Effector memory CD8-positive, alpha-beta T cell (primary cell): ENCODE measurements at regions not wholly inside any gene's neighbourhood (a gene's known extent, or its start where the extent isn't known, plus 50 kb on each side); places are given as distances from the start of the nearest gene placed in this dataset.
"Not testable (repeated sequence)": the region's sequence is repeated elsewhere in the genome, so short reads cannot be mapped to it uniquely, and the experiment has no call there.

Experiments used
- ATAC-seq: fragments of 150-1000 bp; cut with Tn5 transposase; replicated peaks from 2 replicates; pipeline ENCODE4 v1.10.0; 2021; ENCODE audit warnings: mild to moderate bottlenecking, moderate library complexity
- DNase-seq, 3 experiments: peaks; one replicate each; pipeline ENCODE4 v3.0.0; 2021
- H3K27ac Mint-ChIP-seq, 2 donors: one replicate each; pipeline ENCODE4 v1.8.0; 2022; ENCODE audit warnings: mild to moderate bottlenecking in 2 of 2, mixed read lengths in 2 of 2, moderate library complexity in 2 of 2
- H3K27me3 Mint-ChIP-seq, 2 donors: one replicate each; pipeline ENCODE4 v1.8.0; 2022; ENCODE audit warnings: mixed read lengths in 2 of 2
- H3K36me3 Mint-ChIP-seq: one replicate; pipeline ENCODE4 v1.8.0; 2022; ENCODE audit warnings: mild to moderate bottlenecking, moderate library complexity, mixed read lengths; ENCODE audit not compliant: insufficient read depth
- H3K4me1 Mint-ChIP-seq, 2 donors: one replicate each; pipeline ENCODE4 v1.8.0; 2022; ENCODE audit warnings: low read depth in 2 of 2, mixed read lengths in 2 of 2
- H3K4me3 Mint-ChIP-seq, 2 donors: one replicate each; pipeline ENCODE4 v1.8.0; 2022; ENCODE audit warnings: mild to moderate bottlenecking in 2 of 2, mixed read lengths in 2 of 2, moderate library complexity in 2 of 2
- H3K9me3 Mint-ChIP-seq, 2 donors: one replicate each; pipeline ENCODE4 v1.8.0; 2022; ENCODE audit warnings: mixed read lengths in 2 of 2

- H3K27ac Mint-ChIP-seq, result no peak overlapping the region
- H3K4me3 Mint-ChIP-seq, result peak overlapping the region in 1 of 2 donors; percentile 8
- H3K36me3 Mint-ChIP-seq, result no peaks in the 10 kb centered on the region
- H3K9me3 Mint-ChIP-seq, result no peaks in the 10 kb centered on the region
- no peak for ATAC-seq
- DNase-seq, result no peak
- H3K27me3 Mint-ChIP-seq, result peaks cover 42 to 57% of the 10 kb centered on the region in 2 donors
- peaks cover 2 to 3% of the 10 kb centered on the region in 2 donors for H3K4me1 Mint-ChIP-seq
Observed at GRCh38 chr15:78708713-78709260, 67.8 kb upstream of the CHRNB4 start.

DNA sequence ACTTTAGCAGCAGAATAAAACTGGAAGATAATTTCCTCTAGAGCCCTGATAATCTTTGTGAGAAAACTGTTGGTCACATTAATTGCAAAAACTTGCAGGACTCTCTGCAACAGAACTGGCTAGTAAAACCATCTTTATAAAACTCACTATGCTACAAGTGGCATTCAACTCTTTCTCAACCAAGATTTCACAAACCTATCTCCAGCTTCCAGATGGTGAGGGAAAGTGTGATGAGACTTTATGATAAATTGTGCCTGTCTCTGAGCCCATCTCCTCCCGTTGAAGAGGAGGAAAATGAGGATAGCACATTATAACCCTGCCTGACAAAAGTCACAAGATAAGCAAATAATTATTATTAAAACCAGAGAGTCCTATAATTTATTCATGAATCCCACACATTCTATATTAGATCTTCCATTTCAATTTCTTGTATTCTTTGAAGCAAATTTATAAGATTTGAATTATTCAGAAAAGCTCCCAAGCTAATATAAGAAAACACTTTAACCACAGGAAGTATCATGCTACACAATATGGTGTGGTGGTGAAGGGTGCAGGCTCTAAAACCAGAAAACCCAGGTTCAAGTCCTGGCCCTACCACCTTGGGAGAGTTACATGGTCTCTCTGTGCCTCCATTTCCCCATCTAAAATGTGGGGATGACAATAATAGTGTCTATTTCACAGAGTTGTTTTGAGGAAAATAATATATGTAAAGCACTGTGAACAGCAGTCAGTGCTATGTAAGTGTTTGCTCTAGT lies 65.6 kb upstream of the CHRNB4 start:
- peaks cover 51 to 67% of the 10 kb centered on the region in 2 donors for H3K27me3 Mint-ChIP-seq
- H3K4me3 Mint-ChIP-seq, DNase-seq, H3K9me3 Mint-ChIP-seq, H3K4me1 Mint-ChIP-seq, H3K27ac Mint-ChIP-seq, ATAC-seq, H3K36me3 Mint-ChIP-seq: not testable (repeated sequence)

GRCh38 chr15:78703334-78704056 lies 62.5 kb upstream of the CHRNB4 start:
- H3K4me1 Mint-ChIP-seq, H3K27ac Mint-ChIP-seq, DNase-seq, H3K36me3 Mint-ChIP-seq, H3K9me3 Mint-ChIP-seq, ATAC-seq, H3K4me3 Mint-ChIP-seq: not testable (repeated sequence)
- H3K27me3 Mint-ChIP-seq, result peaks cover 47 to 77% of the 10 kb centered on the region in 2 donors

DNA sequence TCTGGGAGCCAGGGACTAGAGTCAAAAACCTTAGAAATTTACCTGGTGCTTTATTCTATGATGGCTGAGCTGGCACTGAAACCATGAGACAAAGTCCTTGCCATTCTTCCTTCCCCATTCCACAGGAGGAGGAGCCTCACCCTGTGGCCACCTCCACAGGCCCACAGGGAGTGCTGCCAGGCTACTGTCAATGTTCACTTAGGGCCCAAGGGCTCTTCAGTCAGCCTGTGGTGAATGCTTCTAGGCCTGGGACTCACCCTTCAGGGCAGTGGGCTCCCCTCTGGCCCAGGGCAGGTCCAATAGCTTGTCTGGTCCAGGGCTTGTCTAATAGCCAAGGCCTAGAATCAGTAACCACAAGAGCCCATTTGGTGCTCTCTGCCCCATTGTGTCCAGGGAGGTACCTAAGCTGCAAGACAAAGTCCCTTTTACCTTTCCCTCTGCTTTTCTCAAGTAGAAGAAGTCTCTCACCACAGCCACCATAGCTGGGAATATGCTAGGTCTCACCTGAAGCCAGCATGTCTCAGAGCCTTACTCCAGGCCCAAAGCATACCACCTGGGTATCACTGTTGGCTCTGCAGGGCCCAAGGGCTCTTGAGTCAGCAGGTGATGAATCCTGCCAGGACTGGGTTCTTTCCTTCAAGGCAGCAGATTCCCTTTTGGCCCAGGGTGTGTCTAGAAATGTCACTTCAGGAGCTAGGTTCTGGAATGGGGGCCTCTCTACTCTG lies 61.8 kb upstream of the CHRNB4 start:
- H3K9me3 Mint-ChIP-seq, result no peaks in the 10 kb centered on the region
- no peaks in the 10 kb centered on the region for H3K36me3 Mint-ChIP-seq

GRCh38 chr15:78697449-78697848 lies 56.4 kb upstream of the CHRNB4 start:
- H3K36me3 Mint-ChIP-seq, result no peaks in the 10 kb centered on the region
- H3K27ac Mint-ChIP-seq, result no peak overlapping the region
- H3K4me1 Mint-ChIP-seq, result no peaks in the 10 kb centered on the region
- peaks cover 15 to 36% of the 10 kb centered on the region in 2 donors for H3K27me3 Mint-ChIP-seq
- DNase-seq (no peak), ATAC-seq (no peak)
- H3K9me3 Mint-ChIP-seq, result no peaks in the 10 kb centered on the region
- no peak overlapping the region for H3K4me3 Mint-ChIP-seq

More for the DNA sequence above, 61.8 kb upstream of the CHRNB4 start:
- H3K4me3 Mint-ChIP-seq, result no peak overlapping the region
- H3K27ac Mint-ChIP-seq, result no peak overlapping the region
- peaks cover 43 to 70% of the 10 kb centered on the region in 2 donors for H3K27me3 Mint-ChIP-seq
- H3K4me1 Mint-ChIP-seq, result no peaks in the 10 kb centered on the region
- DNase-seq (no peak), ATAC-seq (no peak)

- no peak for DNase-seq
- Mint-ChIP-seq H3K4me1 (no peaks in the 10 kb centered on the region), H3K4me3 (no peak overlapping the region), H3K27me3 (peaks cover 5 to 35% of the 10 kb centered on the region in 2 donors), H3K27ac (no peak overlapping the region), H3K36me3 (no peaks in the 10 kb centered on the region), H3K9me3 (no peaks in the 10 kb centered on the region)
- ATAC-seq, result no peak
Observed at GRCh38 chr15:78696436-78696835, 55.4 kb upstream of the CHRNB4 start.

DNA sequence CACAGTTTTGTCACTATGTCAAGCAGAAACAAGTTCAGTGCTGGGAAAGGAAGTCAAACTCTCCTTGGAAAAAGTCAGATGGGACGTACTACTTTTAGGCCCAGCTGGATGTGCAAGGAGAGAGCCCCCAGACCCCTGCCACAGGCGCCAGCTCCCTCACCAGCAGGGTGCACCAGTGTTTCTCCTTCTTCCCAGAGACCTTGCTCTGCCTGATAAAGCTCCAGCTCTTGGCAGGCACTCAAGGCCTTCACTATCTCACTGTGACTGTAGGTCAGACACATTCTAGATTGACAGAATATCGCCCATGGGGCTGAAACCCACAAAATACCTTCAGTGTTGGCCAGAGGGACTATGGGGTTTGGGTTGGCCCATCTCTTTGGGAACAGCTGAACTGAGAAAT lies 54.8 kb upstream of the CHRNB4 start:
- Mint-ChIP-seq H3K4me3 (no peak overlapping the region), H3K9me3 (no peaks in the 10 kb centered on the region), H3K36me3 (no peaks in the 10 kb centered on the region), H3K27ac (no peak overlapping the region), H3K27me3 (peaks cover under 1 to 34% of the 10 kb centered on the region in 2 donors), H3K4me1 (no peaks in the 10 kb centered on the region)
- no peak for ATAC-seq
- no peak for DNase-seq

DNA sequence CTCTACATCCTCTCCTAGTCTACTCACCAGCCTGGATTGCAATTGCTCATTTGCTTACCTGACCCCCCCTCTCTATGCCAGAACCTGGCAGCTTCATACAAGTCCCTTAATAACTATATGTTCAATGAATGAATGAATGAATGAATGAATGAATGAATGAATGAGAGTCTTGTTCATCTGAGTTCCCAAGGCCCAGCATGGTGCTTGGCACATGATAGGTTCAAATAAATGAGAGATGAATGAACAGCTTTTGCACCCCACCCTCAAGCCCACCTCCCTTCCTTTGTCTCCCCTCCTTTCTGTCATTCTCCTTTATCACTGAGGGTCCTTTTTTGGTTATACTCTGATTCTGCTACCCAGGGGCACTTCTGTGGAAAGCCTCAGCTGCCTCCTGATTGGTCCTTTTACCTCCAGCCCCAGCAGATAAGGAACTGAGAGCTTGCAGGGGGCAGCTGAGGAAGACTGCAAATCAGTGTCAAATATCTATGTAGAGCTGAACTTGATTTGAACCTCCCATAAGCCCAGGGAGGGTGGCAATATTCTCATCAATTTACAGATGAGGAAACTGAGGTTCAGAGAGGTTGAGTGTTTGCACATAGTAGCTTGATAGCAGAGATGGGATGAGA lies 54.1 kb upstream of the CHRNB4 start:
- Mint-ChIP-seq H3K36me3 (no peaks in the 10 kb centered on the region), H3K4me1 (no peaks in the 10 kb centered on the region), H3K4me3 (no peak overlapping the region), H3K27ac (no peak overlapping the region), H3K9me3 (no peaks in the 10 kb centered on the region), H3K27me3 (peaks cover 0 to 29% of the 10 kb centered on the region in 2 donors)
- DNase-seq (no peak), ATAC-seq (no peak)

DNA sequence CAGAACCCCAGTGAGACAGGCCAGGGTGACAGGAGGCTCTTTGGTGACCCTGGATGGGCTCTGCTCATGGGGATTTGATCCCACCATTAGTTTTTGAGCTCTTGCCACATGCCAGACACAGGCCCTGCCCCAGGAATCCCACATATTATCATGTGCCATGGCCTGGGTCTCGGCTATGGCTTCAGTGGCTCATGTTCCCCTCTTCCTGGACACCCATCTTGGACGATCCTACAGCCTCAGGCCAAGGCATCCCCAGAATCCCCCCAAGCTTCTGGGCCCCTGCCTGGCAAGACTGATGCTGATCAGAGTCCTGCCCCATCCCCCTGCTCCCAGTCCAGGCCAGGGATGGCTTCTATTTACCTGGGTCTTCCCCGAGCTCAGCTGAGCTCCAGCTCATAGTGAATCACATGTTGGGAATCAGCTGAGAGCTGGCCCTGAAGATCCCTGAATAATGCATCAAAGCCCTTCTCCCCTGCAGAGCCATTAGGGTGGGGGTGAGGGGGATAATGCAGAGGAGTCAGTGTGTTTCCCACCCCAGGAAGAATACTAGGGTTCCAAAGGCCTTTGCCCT lies 50.9 kb upstream of the CHRNB4 start:
- Mint-ChIP-seq H3K36me3 (no peaks in the 10 kb centered on the region), H3K27ac (no peak overlapping the region), H3K4me3 (no peak overlapping the region), H3K9me3 (no peaks in the 10 kb centered on the region), H3K27me3 (peaks cover 0 to 30% of the 10 kb centered on the region in 2 donors), H3K4me1 (no peaks in the 10 kb centered on the region)
- DNase-seq, result no peak
- ATAC-seq, result no peak

DNA sequence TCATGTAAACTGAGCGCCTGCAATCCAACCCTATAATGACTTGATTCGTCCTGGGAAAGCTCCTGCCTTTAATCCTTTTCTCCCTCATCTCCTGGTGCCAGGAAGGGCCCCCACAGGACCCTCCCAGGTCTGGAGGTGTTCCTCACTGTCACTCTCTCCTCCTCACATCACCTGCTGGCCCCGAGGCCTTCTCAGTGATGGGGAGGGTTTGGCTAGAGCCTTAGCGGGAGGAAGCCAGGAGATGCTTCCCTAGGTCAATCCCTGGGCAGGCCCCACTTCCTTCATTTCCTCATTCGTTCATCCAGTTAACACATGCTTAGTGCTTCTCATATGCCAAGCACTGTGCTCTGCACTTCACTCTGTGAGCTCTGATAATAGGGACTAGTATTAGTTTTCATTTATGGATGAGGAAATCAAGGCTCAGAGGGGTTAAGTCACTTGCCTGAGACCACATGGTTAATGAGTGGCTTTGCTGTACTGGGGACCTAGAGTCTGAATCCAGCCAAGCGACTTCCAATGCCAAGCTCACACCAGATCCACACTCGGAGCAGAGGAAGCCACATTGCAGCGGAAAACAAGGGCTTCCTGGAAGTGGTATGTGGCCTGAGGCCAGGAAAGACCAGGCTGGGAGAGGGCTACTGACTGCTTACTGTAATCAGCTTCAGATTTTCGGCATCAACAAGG lies 50.3 kb upstream of the CHRNB4 start:
- Mint-ChIP-seq H3K4me1 (peaks cover 0 to 3% of the 10 kb centered on the region in 2 donors), H3K4me3 (no peak overlapping the region), H3K27me3 (peaks cover 0 to 30% of the 10 kb centered on the region in 2 donors), H3K9me3 (no peaks in the 10 kb centered on the region), H3K36me3 (no peaks in the 10 kb centered on the region), H3K27ac (no peak overlapping the region)
- ATAC-seq, result no peak
- DNase-seq, result no peak
